Spleen (tissue), 7 donors: ENCODE measurements at regions not wholly inside any gene's neighbourhood (a gene's known extent, or its start where the extent isn't known, plus 50 kb on each side); places are given as distances from the start of the nearest gene placed in this dataset.

Source experiments
- CTCF ChIP-seq, 11 experiments: fragments of 200-600 bp in 7 of 11; fragments of 450-650 bp in 4 of 11; sonication (generic) in 4 of 11; IDR thresholded peaks in 8 of 11; conservative IDR thresholded peaks in 3 of 11; 1 replicate in 7 of 11; 2 replicates in 4 of 11; pipeline versions ENCODE4 v1.4.0 to v1.8.0; 2016 to 2021; ENCODE audit warnings: antibody characterized with exemption in 11 of 11, inconsistent platforms in 4 of 11, mild to moderate bottlenecking in 1 of 11
- POLR2A ChIP-seq, 3 donors: fragments of 450-650 bp; IDR thresholded peaks; one replicate each; pipeline ENCODE4 v1.5.1; 2017; ENCODE audit warnings: antibody characterized with exemption in 3 of 3, mild to moderate bottlenecking in 1 of 3
- donor health status: DM: no; HTN: no; CAD: no; lungs with moderate emphysema.
- donor health status: DM: no; HTN: no; CAD: no.
- donor health status: DM: no; HTN: no; CAD: no.

- TF ChIP-seq CTCF (IDR thresholded peaks at IDR 0.05 in 8 of 11, conservative IDR thresholded peaks at IDR 0.05 in 3 of 11) (no peak), POLR2A (IDR thresholded peaks at IDR 0.05) (no peak)
These were observed 1535.3 kb downstream of the EFNA5 start for GRCh38 chr5:106135473-106135872.
